Activated B cell treated with CpG ODN at 0.5 μM for 24 hours (primary cell): ENCODE measurements at regions not wholly inside any gene's neighbourhood (a gene's known extent, or its start where the extent isn't known, plus 50 kb on each side); places are given as distances from the start of the nearest gene placed in this dataset.

Source experiments
- ATAC-seq: fragments of 200-7000 bp; cut with Tn5 transposase; one replicate; pipeline ENCODE4 v1.10.0; 2021; ENCODE audit warnings: low read depth, mild to moderate bottlenecking, moderate library complexity
- CTCF ChIA-PET: fragments of 350-600 bp; sonication (Branson Sonifier 250); formaldehyde crosslinking; loops from one replicate; lab custom pipeline; 2021; ENCODE audit warnings: antibody characterized with exemption; lab: Charles Lee
- POLR2A ChIA-PET: fragments of 350-600 bp; sonication (Branson Sonifier 250); formaldehyde crosslinking; loops from one replicate; lab custom pipeline; 2021; ENCODE audit warnings: antibody characterized with exemption; lab: Charles Lee
- DNase-seq: peaks from one replicate; pipeline ENCODE4 v3.0.0; 2022
- H3K27ac Mint-ChIP-seq: one replicate; pipeline ENCODE4 v1.8.0; 2020; ENCODE audit warnings: mixed read lengths
- H3K27me3 Mint-ChIP-seq: one replicate; pipeline ENCODE4 v1.8.0; 2021; ENCODE audit warnings: mixed read lengths
- H3K36me3 Mint-ChIP-seq: one replicate; pipeline ENCODE4 v1.8.0; 2021; ENCODE audit warnings: low read depth, mixed read lengths
- H3K4me1 Mint-ChIP-seq: one replicate; pipeline ENCODE4 v1.8.0; 2021; ENCODE audit warnings: mixed read lengths
- H3K4me3 Mint-ChIP-seq: one replicate; pipeline ENCODE4 v1.8.0; 2020; ENCODE audit warnings: mild to moderate bottlenecking, mixed read lengths
- H3K9me3 Mint-ChIP-seq: one replicate; pipeline ENCODE4 v1.8.0; 2020; ENCODE audit warnings: mixed read lengths
- CTCF ChIP-seq: fragments of 200-600 bp; IDR thresholded peaks from one replicate; pipeline ENCODE4 v1.8.0; 2022; ENCODE audit warnings: antibody characterized with exemption, mild to moderate bottlenecking
- intact Hi-C: fragments of 100-400 bp; cut with micrococcal nuclease; formaldehyde crosslinking; loops from one replicate; pipeline ENCODE4 v1.15.1; 2024

- Mint-ChIP-seq H3K4me3 (no peak overlapping the region), H3K9me3 (peaks cover 20% of the 10 kb centered on the region), H3K4me1 (no peaks in the 10 kb centered on the region), H3K36me3 (peaks cover 3% of the 10 kb centered on the region), H3K27ac (no peak overlapping the region), H3K27me3 (peaks cover 4% of the 10 kb centered on the region)
- no peak for TF ChIP-seq CTCF
- ChIA-PET POLR2A (no interaction called here), CTCF (no interaction called here)
- intact Hi-C loops = no loop called here
- DNase-seq (no peak), ATAC-seq (no peak)
Observed at GRCh38 chr10:78321500-78321899, 287.8 kb downstream of the RPS24 start.

DNA sequence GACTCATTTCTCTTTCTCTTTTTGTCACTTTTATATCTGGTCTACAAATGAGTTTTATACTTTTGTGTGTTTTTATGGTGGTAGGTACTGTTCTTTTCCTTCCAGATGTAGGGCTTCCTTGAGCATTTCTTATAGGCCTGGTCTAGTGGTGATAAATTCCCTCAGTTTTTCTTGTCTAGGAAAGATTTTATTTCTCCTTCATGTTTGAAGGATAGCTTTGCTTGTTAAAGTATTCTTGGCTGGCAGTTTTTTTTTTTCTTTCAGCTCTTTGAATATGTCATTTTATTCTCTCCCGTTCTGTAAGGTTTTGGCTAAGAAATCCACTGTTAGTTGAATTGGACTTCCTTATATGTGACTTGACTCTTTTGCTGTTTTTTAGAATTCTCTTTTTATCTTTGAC lies 292.7 kb downstream of the RPS24 start:
- peaks cover 27% of the 10 kb centered on the region for H3K9me3 Mint-ChIP-seq
- H3K27ac Mint-ChIP-seq = no peak overlapping the region
- ATAC-seq (no peak), DNase-seq (no peak)
- H3K4me3 Mint-ChIP-seq = no peak overlapping the region
- POLR2A ChIA-PET = no interaction called here
- intact Hi-C loops = no loop called here
- H3K36me3 Mint-ChIP-seq = peaks cover 3% of the 10 kb centered on the region
- H3K4me1 Mint-ChIP-seq = no peaks in the 10 kb centered on the region
- peaks cover 9% of the 10 kb centered on the region for H3K27me3 Mint-ChIP-seq
- CTCF ChIA-PET = no interaction called here
- no peak for TF ChIP-seq CTCF

- Mint-ChIP-seq H3K4me1 (no peaks in the 10 kb centered on the region), H3K27ac (no peak overlapping the region), H3K27me3 (peaks cover 17% of the 10 kb centered on the region), H3K9me3 (peaks cover 27% of the 10 kb centered on the region), H3K36me3 (peaks cover 3% of the 10 kb centered on the region), H3K4me3 (no peak overlapping the region)
- no peak for TF ChIP-seq CTCF
- DNase-seq (no peak), ATAC-seq (no peak)
- CTCF ChIA-PET = no interaction called here
- intact Hi-C loops = no loop called here
- POLR2A ChIA-PET = no interaction called here
Observed at GRCh38 chr10:78327778-78328591, 294.3 kb downstream of the RPS24 start.

- no peak overlapping the region for H3K27ac Mint-ChIP-seq
- H3K9me3 Mint-ChIP-seq = peaks cover 25% of the 10 kb centered on the region
- H3K36me3 Mint-ChIP-seq = peaks cover 3% of the 10 kb centered on the region
- ATAC-seq (no peak), DNase-seq (no peak)
- intact Hi-C loops = no loop called here
- CTCF ChIA-PET = no interaction called here
- TF ChIP-seq CTCF = no peak
- H3K4me3 Mint-ChIP-seq = no peak overlapping the region
- no peaks in the 10 kb centered on the region for H3K4me1 Mint-ChIP-seq
- POLR2A ChIA-PET = no interaction called here
- peaks cover 18% of the 10 kb centered on the region for H3K27me3 Mint-ChIP-seq
Observed at GRCh38 chr10:78328592-78329404, 295.1 kb downstream of the RPS24 start.

DNA sequence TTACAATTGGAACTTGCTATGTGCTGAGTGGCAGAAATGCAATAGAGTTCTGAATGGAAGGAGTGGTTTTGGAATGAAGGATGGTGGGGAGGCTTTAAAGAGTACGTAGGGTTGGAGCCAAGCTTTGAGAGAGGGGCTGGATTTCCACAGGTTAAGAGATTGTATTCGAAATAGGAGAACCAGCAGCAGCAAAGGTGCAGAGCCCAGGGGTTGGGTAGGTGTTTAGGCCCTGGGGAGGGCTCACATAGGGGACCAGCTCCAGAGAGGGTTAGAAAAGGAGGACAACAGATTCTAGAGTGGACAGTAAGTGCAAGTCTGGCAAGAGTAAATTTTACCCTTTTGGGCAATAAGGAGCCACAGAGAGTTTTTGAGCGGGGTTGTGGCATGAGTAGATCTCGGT lies 297.2 kb downstream of the RPS24 start:
- no peak for ATAC-seq
- Mint-ChIP-seq H3K4me3 (no peak overlapping the region), H3K27me3 (peaks cover 18% of the 10 kb centered on the region), H3K27ac (no peak overlapping the region), H3K36me3 (peaks cover 3% of the 10 kb centered on the region), H3K9me3 (peaks cover 13% of the 10 kb centered on the region), H3K4me1 (no peaks in the 10 kb centered on the region)
- POLR2A ChIA-PET = no interaction called here
- CTCF ChIA-PET = no interaction called here
- DNase-seq = no peak
- TF ChIP-seq CTCF = no peak
- intact Hi-C loops = no loop called here
